Body of pancreas (tissue), 4 donors: ENCODE measurements at regions not wholly inside any gene's neighbourhood (a gene's known extent, or its start where the extent isn't known, plus 50 kb on each side); places are given as distances from the start of the nearest gene placed in this dataset.

Experiments
- ATAC-seq: fragments of 150-250 bp; one replicate; pipeline ENCODE4 v1.9.1; 2016
- DNase-seq, 4 donors: peaks; one replicate each; pipeline ENCODE4 v3.0.0-alpha.2; 2019
- H3K27ac ChIP-seq, 4 donors: fragments of 200-600 bp; sonication (generic); 1 replicate in 3 of 4; 2 replicates in 1 of 4; pipeline versions ENCODE4 v1.5.1 to v1.6.1; 2016 to 2019; ENCODE audit warnings: mild to moderate bottlenecking in 1 of 4, mixed read lengths in 1 of 4, moderate library complexity in 1 of 4
- H3K27me3 ChIP-seq, 2 donors: fragments of 200-600 bp; sonication (generic); one replicate each; pipeline ENCODE4 v1.6.0; 2016; ENCODE audit warnings: mild to moderate bottlenecking in 1 of 2
- H3K36me3 ChIP-seq, 2 donors: fragments of 200-600 bp; sonication (generic); replicated peaks in 1 of 2; 2 replicates each; pipeline ENCODE4 v1.5.1; 2016; ENCODE audit warnings: low read depth in 2 of 2; ENCODE audit not compliant: insufficient read depth in 1 of 2
- H3K4me1 ChIP-seq: fragments of 200-600 bp; sonication (generic); one replicate; pipeline ENCODE4 v1.6.0; 2016
- H3K4me3 ChIP-seq, 2 donors: fragments of 200-600 bp; sonication (generic); 1 replicate in 1 of 2; 2 replicates in 1 of 2; pipeline ENCODE4 v1.5.1; 2016 to 2019
- H3K9me3 ChIP-seq, 3 donors: fragments of 200-600 bp; sonication (generic); 1 replicate in 2 of 3; 2 replicates in 1 of 3; pipeline ENCODE4 v1.5.1; 2016
- CTCF ChIP-seq, 7 experiments: fragments of 450-650 bp in 4 of 7; fragments of 200-600 bp in 3 of 7; sonication (generic) in 3 of 7; IDR thresholded peaks; one replicate each; pipeline ENCODE4 v1.5.1; 2016 to 2019; ENCODE audit warnings: antibody characterized with exemption in 7 of 7
- POLR2A ChIP-seq, 3 donors: fragments of 450-650 bp; IDR thresholded peaks; one replicate each; pipeline ENCODE4 v1.6.1; 2016; ENCODE audit warnings: antibody characterized with exemption in 3 of 3, mild to moderate bottlenecking in 2 of 3
- WGBS, 2 donors: methylation state at CpG; one replicate each; pipeline ENCODE4 v1.1.5; 2017; 5-methylcytosine and 5-hydroxymethylcytosine counted together
- intact Hi-C: fragments of 100-400 bp; cut with DNase I; formaldehyde crosslinking; loops from one replicate; pipeline ENCODE4 v1.15.1; 2023

- H3K4me3 ChIP-seq: no peak overlapping the region
- ATAC-seq: no peak
- no peak overlapping the region for H3K27ac ChIP-seq
- no peaks in the 10 kb centered on the region for H3K36me3 ChIP-seq
- 93% methylated on average over 1 of the region's 1 CpG for WGBS, 2 donors
- DNase-seq: no peak
- TF ChIP-seq CTCF (IDR thresholded peaks at IDR 0.05) (no peak), POLR2A (IDR thresholded peaks at IDR 0.05) (no peak)
- H3K4me1 ChIP-seq: peaks cover 8% of the 10 kb centered on the region
- no peaks in the 10 kb centered on the region for H3K9me3 ChIP-seq
- H3K27me3 ChIP-seq: no peaks in the 10 kb centered on the region
- intact Hi-C loops: no loop called here
These were observed 258.6 kb upstream of the TMPO start for GRCh38 chr12:98256830-98257229.

GRCh38 chr12:98259693-98260092 is 255.7 kb upstream of the TMPO start:
- ATAC-seq (no peak), DNase-seq (no peak)
- intact Hi-C loops: no loop called here

DNA sequence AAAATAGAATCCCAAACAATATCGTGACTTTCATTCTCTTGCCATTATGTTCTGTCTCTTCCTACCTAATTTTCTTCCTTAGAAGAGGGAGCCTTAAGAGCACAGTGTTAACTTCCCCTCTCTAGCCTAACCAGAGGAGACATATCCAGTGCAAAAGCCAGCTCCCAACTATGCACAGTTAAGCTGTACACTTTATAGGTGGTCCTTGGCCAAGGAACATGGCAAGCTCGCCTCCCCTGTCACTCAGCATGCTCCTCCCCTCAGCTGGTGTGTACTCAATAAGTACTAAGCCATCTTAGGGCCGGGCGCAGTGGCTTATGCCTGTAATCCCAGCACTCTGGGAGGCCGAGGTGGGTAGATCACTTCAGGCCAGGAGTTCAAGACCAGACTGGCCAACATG is 255.1 kb upstream of the TMPO start:
- Histone ChIP-seq H3K4me1 (no peaks in the 10 kb centered on the region), H3K4me3 (no peak overlapping the region), H3K9me3 (no peaks in the 10 kb centered on the region), H3K27me3 (no peaks in the 10 kb centered on the region), H3K36me3 (no peaks in the 10 kb centered on the region), H3K27ac (no peak overlapping the region)
- no peak for TF ChIP-seq CTCF (IDR thresholded peaks at IDR 0.05)
- TF ChIP-seq POLR2A (IDR thresholded peaks at IDR 0.05): no peak
- ATAC-seq (no peak), DNase-seq (no peak)
- WGBS, 2 donors: 72 to 82% methylated on average over 4 to 5 of the region's 5 CpGs
- intact Hi-C loops: no loop called here

More at GRCh38 chr12:98259693-98260092, 255.7 kb upstream of the TMPO start:
- Histone ChIP-seq H3K4me3 (no peak overlapping the region), H3K27me3 (no peaks in the 10 kb centered on the region), H3K27ac (no peak overlapping the region), H3K36me3 (no peaks in the 10 kb centered on the region), H3K9me3 (no peaks in the 10 kb centered on the region), H3K4me1 (no peaks in the 10 kb centered on the region)
- WGBS, 2 donors: 45 to 48% methylated on average over 5 of the region's 5 CpGs
- TF ChIP-seq POLR2A (IDR thresholded peaks at IDR 0.05): no peak

DNA sequence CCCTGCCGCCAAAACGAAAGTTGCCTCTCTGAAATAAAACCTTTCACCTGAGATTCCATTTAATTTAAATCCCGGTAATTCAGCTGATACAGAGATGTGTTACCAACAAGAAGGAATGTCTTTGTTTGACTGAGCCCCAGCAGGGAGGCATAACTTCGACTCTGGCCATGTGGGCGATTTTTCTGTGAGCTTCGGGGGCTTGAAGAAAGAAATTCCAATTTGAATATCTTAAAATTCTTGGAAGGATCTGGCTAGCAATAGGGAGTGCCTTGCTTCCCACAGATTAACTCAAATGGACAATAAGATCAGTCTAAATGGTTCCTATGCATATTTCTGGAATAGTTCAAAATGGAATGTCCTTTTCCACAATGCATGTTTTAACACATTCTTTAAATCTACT is 252.5 kb upstream of the TMPO start:
- Histone ChIP-seq H3K9me3 (peaks cover 0 to 1% (median 0%) of the 10 kb centered on the region in 3 donors), H3K27me3 (no peaks in the 10 kb centered on the region), H3K27ac (no peak overlapping the region), H3K36me3 (no peaks in the 10 kb centered on the region), H3K4me3 (no peak overlapping the region), H3K4me1 (no peaks in the 10 kb centered on the region)
- WGBS, 2 donors: 60 to 72% methylated on average over 6 of the region's 6 CpGs
- TF ChIP-seq CTCF (IDR thresholded peaks at IDR 0.05) (no peak), POLR2A (IDR thresholded peaks at IDR 0.05) (no peak)
- intact Hi-C loops: no loop called here
- DNase-seq (no peak), ATAC-seq (no peak)

- Histone ChIP-seq H3K4me1 (no peaks in the 10 kb centered on the region), H3K36me3 (no peaks in the 10 kb centered on the region), H3K27ac (no peak overlapping the region), H3K27me3 (no peaks in the 10 kb centered on the region), H3K9me3 (no peaks in the 10 kb centered on the region), H3K4me3 (no peak overlapping the region)
- ATAC-seq: no peak
- intact Hi-C loops: no loop called here
- TF ChIP-seq POLR2A (IDR thresholded peaks at IDR 0.05) (no peak), CTCF (IDR thresholded peaks at IDR 0.05) (no peak)
- DNase-seq: no peak
- WGBS, 2 donors: 39 to 43% methylated on average over 5 of the region's 5 CpGs
These were observed 240.8 kb upstream of the TMPO start for GRCh38 chr12:98274430-98275130.
